ENCODE measurements at regions not wholly inside any gene's neighbourhood (a gene's known extent, or its start where the extent isn't known, plus 50 kb on each side); places are given as distances from the start of the nearest gene placed in this dataset.

DNA sequence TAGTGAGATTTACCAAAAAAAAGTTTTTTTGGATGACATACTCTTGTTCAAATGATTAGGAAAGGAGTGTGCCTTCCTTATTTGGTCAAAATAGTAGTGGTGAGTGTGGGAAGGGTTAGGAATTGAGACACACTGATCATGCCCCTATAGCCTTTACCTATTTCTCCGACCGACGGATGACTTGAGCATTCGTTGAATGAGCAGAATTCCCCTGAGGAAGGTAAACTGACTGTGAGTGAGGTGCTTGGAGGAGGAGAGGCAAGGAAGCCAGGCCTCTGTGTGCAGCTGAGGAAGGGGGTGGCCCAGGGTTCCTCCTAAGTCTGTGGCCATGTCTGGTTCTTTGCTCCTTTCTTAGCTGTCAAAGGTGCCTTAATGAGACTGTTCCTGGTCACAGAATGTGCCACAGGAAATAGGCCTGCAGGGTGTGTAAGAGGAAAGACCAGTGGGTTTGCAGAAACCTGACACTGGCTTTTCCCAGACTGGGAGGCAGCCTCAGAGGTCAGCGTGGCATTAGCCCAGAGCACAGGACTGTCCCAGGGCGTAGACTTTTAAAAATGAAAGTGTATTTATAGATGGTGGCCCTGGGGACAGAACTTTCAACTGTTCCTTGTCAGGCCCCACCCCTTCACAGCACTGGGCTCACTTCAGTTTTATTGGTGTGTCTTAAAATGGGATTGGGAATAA, 307.7 kb upstream of the C2CD4B start:
- no peak for DNase-seq (ENCODE audit: low read depth)

GRCh38 chr15:62474021-62474770, 309.1 kb upstream of the C2CD4B start:
- DNase-seq (ENCODE audit: low read depth), result no peak

- DNase-seq (ENCODE audit: low read depth), result no peak
These were observed 309.7 kb upstream of the C2CD4B start for GRCh38 chr15:62474771-62475124.

DNA sequence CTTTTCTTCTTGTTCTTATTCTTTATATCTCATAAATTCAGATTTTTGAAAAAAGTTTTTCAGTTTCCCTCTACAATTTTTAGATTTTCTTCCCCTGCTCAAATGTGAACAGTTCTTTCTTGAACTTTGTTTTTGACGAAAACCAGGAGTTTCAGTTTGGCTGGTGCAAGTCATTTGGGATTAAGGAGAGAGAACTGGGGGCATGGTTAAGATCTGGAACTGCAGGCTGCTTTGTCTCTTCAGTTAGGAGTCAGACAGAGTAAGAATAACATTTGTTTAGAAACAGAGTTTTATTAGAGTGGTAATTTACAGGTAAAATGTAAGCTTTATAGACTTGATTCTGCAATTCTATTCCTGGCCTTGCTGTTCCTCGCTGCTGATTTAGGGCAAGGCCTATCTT, 310.5 kb upstream of the C2CD4B start:
- no peak for DNase-seq (ENCODE audit: low read depth)

DNA sequence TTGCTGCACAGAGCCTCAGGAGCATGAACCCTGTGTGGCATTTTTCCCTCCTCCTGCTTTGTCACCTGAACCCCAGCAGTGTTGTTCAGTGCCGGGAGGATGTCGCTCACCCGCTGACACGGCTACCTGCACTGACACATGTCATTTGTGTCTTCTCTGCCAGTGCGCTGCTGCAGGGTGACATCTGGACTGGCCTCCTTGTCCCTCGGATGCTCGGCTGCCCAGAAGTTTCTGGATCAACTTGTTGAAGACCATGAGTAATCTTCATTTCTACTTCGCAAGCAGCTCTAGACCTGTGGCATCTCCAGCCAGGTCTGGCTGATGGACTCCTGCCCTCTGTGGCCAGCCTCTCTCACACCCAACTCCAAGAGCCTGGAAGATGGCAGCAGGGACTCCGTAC, 311.1 kb upstream of the C2CD4B start:
- DNase-seq (ENCODE audit: low read depth), result no peak

DNA sequence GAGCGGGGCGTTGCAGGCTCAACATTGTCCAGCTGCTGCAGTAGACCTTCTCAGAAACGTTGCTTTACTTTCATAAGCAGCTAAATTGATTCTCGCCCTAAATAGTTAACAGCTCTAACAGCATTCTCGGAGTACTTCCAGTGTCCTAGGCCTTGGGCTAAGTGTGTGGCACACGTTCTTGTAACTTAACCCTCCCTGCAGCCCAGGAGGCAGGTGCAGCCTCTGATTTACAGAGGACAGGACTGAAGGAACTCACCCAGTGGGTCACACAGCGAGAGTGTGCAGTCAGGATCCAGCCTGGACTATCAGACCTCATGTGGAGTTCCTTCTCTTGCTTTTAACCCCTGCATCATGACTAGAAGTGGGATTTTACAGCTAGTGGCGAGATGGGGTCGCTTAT, 312.8 kb upstream of the C2CD4B start:
- DNase-seq (ENCODE audit: low read depth), result no peak

- DNase-seq (ENCODE audit: low read depth), result no peak
These were observed 317.8 kb upstream of the C2CD4B start for GRCh38 chr15:62482785-62483429.

DNA sequence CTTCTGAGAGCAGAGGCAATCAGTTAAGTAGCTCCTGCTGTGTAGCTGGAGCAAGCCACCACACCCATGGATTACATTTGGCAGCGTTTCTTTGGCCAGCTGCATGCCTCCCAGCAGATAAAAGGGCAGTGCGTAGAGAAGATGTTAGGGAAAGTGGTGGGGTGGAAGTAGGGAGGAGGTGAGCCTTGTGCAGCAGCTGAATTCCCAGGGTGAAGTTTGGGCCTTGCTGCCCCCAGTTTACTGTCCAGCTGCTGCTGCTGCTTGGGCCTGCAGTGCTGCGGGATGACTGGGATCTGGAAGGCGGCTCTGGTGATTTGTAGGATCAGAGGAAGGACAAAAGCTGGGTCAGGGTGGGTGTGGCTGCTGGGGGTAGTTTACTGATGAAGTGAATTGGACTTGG, 318.7 kb upstream of the C2CD4B start:
- no peak for DNase-seq (ENCODE audit: low read depth)

DNA sequence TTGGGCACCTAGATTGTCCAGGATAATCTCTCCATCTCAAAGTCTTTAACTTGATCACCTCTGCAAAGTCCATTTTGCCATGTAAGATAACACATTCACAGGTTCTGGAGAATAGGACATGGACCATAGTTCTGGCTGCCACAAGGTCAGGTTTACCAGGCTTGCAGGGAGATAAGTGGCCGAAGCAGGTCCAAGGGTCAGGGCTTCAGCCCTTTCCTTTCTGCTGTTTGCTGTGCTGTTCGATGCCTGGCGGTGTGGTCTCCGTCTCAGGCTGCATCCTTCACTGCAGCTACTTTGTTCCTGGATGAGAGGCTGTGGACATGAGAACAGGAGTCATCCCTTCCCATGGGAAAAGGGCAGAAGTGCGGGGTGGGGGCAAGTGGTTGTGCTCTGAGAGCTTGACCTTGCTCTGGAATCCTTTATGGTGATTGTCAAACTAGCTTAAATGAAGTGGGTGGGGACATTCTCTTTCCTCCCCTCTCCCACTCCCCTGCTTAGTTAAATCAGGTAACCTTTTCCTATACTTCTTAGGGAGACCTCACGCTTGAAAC, 320.2 kb upstream of the C2CD4B start:
- DNase-seq (ENCODE audit: low read depth), result no peak

GRCh38 chr15:62486041-62486440, 321.0 kb upstream of the C2CD4B start:
- no peak for DNase-seq (ENCODE audit: low read depth)

GRCh38 chr15:62488387-62488786, 323.3 kb upstream of the C2CD4B start:
- DNase-seq (ENCODE audit: low read depth), result no peak

- DNase-seq (ENCODE audit: low read depth), result no peak
These were observed 326.6 kb upstream of the C2CD4B start for GRCh38 chr15:62491642-62492041.

- DNase-seq (ENCODE audit: low read depth), result no peak
These were observed 327.8 kb upstream of the C2CD4B start for GRCh38 chr15:62492900-62493299.

DNA sequence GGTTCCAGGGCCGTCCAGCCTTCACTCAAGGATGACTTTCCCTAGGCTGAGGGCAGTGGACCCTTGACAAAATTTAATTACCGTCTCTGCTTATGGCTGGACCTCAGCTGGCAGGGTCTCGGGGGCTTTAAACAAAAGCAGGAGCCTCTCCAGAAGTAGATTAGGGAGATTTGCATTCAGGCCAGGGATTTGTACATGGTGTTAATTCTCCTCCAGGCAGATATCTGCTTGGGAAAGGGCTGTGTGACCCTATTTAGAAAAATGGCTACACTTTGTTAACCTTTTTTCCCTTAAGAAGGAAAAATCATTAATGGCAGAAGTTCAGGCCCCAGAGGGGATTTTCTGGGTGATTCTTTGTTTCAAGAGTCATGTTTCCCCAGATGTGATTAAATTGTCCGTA, 329.1 kb upstream of the C2CD4B start:
- DNase-seq (ENCODE audit: low read depth), result no peak

DNA sequence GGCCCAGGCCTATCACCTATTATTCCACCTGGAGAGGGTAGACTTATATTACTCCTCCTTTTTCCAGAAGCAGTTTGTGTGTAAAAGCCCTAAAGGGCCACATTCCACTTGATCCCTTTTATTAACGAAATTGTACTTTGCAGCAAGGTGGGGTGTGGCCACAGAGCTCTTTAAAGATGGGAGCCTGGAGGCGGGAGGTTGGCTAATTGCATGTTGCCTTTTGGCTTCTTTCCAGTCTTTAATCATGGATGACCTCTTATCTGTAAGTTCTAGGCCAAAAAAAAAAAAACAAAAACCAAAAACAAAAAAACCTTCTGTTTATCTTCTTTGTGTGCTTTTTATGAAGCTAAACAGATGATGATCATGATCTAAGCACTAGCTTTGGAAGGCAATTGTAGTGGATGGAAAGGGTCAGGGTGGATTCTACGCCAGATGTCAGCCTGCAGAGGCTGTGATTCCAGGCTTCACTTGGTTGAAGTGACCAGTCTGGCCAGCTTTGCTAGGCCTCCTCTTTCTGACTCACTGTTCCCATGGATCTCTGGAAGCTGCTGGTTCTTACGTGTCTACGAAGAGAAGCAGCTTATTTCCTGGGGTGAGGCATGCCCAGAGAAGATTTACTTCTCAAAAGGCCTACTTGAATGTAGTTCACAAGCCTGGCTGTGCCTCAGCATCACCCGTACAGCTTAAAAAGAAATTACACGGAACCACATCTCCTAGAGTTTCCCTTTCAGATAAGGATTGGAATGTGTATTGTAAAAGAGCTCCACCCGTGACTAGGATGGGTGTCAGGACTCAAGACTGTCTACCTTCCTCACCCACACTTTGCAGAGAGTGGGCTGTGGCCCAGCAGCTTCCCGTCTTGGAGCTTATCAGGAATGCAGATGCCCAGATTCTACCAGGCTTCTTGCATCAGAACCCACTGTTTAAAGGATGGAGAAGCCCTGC, 330.9 kb upstream of the C2CD4B start:
- DNase-seq (ENCODE audit: low read depth), result no peak

GRCh38 chr15:62497356-62497755, 332.3 kb upstream of the C2CD4B start:
- no peak for DNase-seq (ENCODE audit: low read depth)

- no peak for DNase-seq (ENCODE audit: low read depth)
These were observed 333.2 kb upstream of the C2CD4B start for GRCh38 chr15:62498278-62498677.

DNA sequence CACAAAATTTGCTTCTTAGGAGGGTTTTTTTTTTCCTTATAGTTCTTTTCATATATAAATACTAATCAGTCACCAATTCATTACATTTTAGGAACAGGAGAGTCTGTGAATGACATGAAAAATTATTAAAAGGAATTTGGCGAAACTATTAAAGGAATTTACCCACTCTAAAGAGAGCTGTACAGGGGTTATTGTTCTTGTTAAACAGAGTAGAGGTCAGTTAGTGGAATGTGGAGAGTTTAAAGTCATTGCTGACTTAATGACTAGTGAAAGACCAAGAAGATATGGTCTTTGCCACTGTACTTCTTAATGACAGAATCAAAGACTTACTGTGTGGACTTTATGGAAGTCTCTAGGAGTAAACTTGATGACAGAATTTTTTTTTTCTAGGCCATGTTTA, 333.6 kb upstream of the C2CD4B start:
- no peak for DNase-seq (ENCODE audit: low read depth)

DNA sequence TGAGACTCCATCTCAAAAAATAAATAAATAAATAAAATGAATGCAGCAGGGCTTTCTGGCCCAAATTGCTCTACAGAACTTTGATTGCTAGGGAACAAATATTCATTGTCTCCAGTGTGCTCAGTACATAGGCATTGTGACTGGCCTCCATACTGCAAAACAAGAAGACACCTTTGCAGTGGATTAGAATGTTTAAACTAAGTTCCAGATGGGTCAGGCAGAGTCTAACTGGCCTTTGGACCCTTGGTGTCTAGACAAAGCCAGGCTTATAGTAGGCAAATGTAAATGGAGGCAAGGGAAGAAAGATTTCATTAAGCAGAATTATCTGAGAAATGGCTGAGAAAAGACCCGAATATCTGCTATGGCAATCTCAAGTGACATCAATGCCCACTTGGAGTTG, 335.2 kb upstream of the C2CD4B start:
- no peak for DNase-seq (ENCODE audit: low read depth)

GRCh38 chr15:62502451-62502850, 337.4 kb upstream of the C2CD4B start:
- no peak for DNase-seq (ENCODE audit: low read depth)

GRCh38 chr15:62503451-62503850, 338.4 kb upstream of the C2CD4B start:
- no peak for DNase-seq (ENCODE audit: low read depth)

GRCh38 chr15:62505762-62506161, 340.7 kb upstream of the C2CD4B start:
- no peak for DNase-seq (ENCODE audit: low read depth)
